Prostate gland (tissue), 2 donors: ENCODE measurements at regions not wholly inside any gene's neighbourhood (a gene's known extent, or its start where the extent isn't known, plus 50 kb on each side); places are given as distances from the start of the nearest gene placed in this dataset.

Experiments
- POLR2AphosphoS5 ChIP-seq: sonication (generic); formaldehyde crosslinking; IDR thresholded peaks from one replicate; pipeline ENCODE4 v1.6.1; 2017; ENCODE audit warnings: antibody characterized with exemption
- TF ChIP-seq, protein P1 (sequence below), 4 experiments: fragments of 200-600 bp in 2 of 4; fragments of 450-650 bp in 2 of 4; sonication (generic) in 2 of 4; IDR thresholded peaks; 1 replicate in 3 of 4; 2 replicates in 1 of 4; pipeline ENCODE4 v1.5.1; 2016 to 2019; ENCODE audit warnings: antibody characterized with exemption in 4 of 4, mild to moderate bottlenecking in 2 of 4, moderate library complexity in 2 of 4

DNA sequence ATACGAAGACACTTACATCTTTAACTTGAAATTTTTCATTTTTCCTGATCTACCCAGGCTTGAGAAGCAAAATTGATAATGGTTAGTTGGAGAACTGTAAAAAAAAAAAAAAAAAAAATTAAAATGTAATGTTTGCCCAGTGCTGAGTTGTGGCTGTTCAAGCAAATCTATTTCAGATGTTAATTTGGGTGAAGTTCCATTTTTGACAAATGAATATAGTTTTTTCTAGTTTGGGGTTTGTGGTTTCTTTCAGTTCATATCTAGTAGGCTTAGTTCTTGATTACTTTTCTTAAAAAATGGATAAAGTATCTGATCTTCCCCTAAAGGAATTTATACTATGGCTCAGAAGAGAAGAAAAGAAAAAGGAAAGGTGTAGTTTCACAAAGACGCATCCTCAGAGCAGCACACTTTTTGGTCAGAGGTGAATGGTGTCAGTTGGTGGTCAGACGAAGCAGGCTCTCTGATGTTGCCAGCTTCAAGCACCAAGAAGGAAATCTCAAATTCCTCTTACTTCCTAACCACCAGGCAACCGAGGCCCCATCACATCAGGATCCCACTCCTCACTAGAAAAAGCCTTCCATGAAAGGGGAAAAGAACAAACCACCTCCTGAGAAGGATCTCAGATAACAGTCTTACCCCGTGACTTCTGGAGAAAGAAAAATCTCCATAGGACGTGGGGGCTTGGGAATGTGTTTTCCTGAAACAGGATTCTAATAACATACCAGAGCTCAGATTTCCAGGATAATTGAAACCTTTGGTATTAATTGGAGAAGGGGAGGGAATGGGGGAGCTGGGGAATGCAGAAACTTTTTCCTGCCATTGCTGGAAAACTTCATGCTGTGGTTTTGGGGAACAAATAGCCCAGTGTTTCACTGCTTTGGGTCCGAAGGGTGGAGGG lies 396.2 kb downstream of the CD83 start:
- TF ChIP-seq, protein P1, sequence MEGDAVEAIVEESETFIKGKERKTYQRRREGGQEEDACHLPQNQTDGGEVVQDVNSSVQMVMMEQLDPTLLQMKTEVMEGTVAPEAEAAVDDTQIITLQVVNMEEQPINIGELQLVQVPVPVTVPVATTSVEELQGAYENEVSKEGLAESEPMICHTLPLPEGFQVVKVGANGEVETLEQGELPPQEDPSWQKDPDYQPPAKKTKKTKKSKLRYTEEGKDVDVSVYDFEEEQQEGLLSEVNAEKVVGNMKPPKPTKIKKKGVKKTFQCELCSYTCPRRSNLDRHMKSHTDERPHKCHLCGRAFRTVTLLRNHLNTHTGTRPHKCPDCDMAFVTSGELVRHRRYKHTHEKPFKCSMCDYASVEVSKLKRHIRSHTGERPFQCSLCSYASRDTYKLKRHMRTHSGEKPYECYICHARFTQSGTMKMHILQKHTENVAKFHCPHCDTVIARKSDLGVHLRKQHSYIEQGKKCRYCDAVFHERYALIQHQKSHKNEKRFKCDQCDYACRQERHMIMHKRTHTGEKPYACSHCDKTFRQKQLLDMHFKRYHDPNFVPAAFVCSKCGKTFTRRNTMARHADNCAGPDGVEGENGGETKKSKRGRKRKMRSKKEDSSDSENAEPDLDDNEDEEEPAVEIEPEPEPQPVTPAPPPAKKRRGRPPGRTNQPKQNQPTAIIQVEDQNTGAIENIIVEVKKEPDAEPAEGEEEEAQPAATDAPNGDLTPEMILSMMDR (IDR thresholded peaks at IDR 0.05) = no peak
- TF ChIP-seq POLR2AphosphoS5 = no peak
